ENCODE measurements at regions not wholly inside any gene's neighbourhood (a gene's known extent, or its start where the extent isn't known, plus 50 kb on each side); places are given as distances from the start of the nearest gene placed in this dataset.

DNA sequence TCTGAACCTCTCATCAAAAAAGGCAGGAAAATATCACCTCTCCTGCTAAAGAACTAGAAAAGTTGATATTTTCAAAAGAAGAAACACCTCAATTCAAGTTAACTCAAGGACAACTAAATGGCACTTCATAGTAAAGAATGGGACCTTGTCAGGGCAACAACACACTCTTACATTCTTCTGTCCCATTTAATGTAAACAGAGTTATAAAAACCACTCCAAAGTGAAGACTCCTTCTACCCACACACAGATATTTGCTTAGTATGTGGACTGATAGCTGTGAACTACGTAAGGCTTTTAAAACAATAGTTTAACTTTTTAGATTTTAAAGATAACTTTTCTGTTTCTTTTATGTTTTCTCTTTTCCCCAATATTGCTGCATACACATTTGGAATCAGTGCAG is 118.3 kb downstream of the ZNF37A start:
- TF ChIP-seq POLR2A (IDR thresholded peaks at IDR 0.05; ENCODE audit: low read depth, low read length) (no peak), TAF1 (IDR thresholded peaks at IDR 0.05; ENCODE audit: borderline replicate concordance, low read depth, low read length) (no peak), POLR2AphosphoS5 (IDR thresholded peaks at IDR 0.05; ENCODE audit: low read depth, low read length) (no peak)
